Keratinocyte (primary cell): ENCODE measurements at regions not wholly inside any gene's neighbourhood (a gene's known extent, or its start where the extent isn't known, plus 50 kb on each side); places are given as distances from the start of the nearest gene placed in this dataset.

Experiments
- CTCF ChIP-seq, 3 experiments: IDR thresholded peaks in 1 of 3; conservative IDR thresholded peaks in 1 of 3; optimal IDR thresholded peaks in 1 of 3; 2 replicates in 2 of 3; 3 replicates in 1 of 3; pipeline versions ENCODE3 to v1.5.1; 2011; ENCODE audit warnings: low read length in 3 of 3, mild to moderate bottlenecking in 3 of 3, moderate library complexity in 2 of 3, control low read depth in 1 of 3, inconsistent platforms in 1 of 3; ENCODE audit not compliant: insufficient read depth in 2 of 3; ENCODE audit errors: extremely low read depth in 1 of 3
- EZH2 ChIP-seq: IDR thresholded peaks from one replicate; pipeline ENCODE4 v1.6.1; 2012; ENCODE audit warnings: inconsistent platforms, mild to moderate bottlenecking, low read length, moderate library complexity

- TF ChIP-seq CTCF (optimal IDR thresholded peaks at IDR 0.05 in 1 of 3, IDR thresholded peaks at IDR 0.05 in 1 of 3, conservative IDR thresholded peaks at IDR 0.05 in 1 of 3; ENCODE audit: extremely low read depth in 1 of 3, insufficient read depth in 2 of 3, low read length in 3 of 3) (no peak), EZH2 (no peak)
Observed at GRCh38 chrX:125395626-125396025, 76.0 kb downstream of the TEX13C start.
